ENCODE measurements at regions not wholly inside any gene's neighbourhood (a gene's known extent, or its start where the extent isn't known, plus 50 kb on each side); places are given as distances from the start of the nearest gene placed in this dataset.

DNA sequence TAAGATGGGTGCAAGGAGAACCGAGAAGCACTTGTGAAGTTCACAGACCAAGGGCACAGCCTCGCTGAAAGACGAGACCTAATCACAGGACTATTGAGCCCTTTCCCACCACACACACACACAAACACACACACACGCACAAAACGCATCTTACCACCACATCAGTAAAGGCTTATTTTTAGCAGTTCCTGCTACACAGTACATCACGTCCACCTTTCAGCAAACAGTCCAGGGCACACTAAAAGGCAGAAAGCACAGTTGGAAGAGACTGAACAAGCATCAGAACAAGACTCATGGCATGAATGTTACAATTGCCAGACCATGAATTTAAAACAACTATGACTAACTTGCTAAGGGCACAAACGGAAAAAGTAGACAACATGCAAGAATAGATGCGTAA is 83.6 kb upstream of the MAPK10 start:
- TF ChIP-seq, protein P1, sequence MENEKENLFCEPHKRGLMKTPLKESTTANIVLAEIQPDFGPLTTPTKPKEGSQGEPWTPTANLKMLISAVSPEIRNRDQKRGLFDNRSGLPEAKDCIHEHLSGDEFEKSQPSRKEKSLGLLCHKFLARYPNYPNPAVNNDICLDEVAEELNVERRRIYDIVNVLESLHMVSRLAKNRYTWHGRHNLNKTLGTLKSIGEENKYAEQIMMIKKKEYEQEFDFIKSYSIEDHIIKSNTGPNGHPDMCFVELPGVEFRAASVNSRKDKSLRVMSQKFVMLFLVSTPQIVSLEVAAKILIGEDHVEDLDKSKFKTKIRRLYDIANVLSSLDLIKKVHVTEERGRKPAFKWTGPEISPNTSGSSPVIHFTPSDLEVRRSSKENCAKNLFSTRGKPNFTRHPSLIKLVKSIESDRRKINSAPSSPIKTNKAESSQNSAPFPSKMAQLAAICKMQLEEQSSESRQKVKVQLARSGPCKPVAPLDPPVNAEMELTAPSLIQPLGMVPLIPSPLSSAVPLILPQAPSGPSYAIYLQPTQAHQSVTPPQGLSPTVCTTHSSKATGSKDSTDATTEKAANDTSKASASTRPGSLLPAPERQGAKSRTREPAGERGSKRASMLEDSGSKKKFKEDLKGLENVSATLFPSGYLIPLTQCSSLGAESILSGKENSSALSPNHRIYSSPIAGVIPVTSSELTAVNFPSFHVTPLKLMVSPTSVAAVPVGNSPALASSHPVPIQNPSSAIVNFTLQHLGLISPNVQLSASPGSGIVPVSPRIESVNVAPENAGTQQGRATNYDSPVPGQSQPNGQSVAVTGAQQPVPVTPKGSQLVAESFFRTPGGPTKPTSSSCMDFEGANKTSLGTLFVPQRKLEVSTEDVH (IDR thresholded peaks at IDR 0.05; ENCODE audit: low read depth, partially characterized antibody) = no peak
- TF ChIP-seq, protein P2, sequence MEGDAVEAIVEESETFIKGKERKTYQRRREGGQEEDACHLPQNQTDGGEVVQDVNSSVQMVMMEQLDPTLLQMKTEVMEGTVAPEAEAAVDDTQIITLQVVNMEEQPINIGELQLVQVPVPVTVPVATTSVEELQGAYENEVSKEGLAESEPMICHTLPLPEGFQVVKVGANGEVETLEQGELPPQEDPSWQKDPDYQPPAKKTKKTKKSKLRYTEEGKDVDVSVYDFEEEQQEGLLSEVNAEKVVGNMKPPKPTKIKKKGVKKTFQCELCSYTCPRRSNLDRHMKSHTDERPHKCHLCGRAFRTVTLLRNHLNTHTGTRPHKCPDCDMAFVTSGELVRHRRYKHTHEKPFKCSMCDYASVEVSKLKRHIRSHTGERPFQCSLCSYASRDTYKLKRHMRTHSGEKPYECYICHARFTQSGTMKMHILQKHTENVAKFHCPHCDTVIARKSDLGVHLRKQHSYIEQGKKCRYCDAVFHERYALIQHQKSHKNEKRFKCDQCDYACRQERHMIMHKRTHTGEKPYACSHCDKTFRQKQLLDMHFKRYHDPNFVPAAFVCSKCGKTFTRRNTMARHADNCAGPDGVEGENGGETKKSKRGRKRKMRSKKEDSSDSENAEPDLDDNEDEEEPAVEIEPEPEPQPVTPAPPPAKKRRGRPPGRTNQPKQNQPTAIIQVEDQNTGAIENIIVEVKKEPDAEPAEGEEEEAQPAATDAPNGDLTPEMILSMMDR (IDR thresholded peaks at IDR 0.05 in 2 of 3, conservative IDR thresholded peaks at IDR 0.05 in 1 of 3; ENCODE audit: insufficient read depth in 2 of 3, low read depth in 1 of 3, low read length in 3 of 3) = no peak
- no peak for TF ChIP-seq TOE1 (IDR thresholded peaks at IDR 0.05; ENCODE audit: borderline replicate concordance)
- TF ChIP-seq TOE1 (CRISPR knock-in tag; IDR thresholded peaks at IDR 0.05; ENCODE audit: borderline replicate concordance, low read depth) = no peak
- TF ChIP-seq, protein P3, sequence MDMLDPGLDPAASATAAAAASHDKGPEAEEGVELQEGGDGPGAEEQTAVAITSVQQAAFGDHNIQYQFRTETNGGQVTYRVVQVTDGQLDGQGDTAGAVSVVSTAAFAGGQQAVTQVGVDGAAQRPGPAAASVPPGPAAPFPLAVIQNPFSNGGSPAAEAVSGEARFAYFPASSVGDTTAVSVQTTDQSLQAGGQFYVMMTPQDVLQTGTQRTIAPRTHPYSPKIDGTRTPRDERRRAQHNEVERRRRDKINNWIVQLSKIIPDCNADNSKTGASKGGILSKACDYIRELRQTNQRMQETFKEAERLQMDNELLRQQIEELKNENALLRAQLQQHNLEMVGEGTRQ (CRISPR knock-in tag; IDR thresholded peaks at IDR 0.05) = no peak
- TF ChIP-seq POLR2AphosphoS5 (IDR thresholded peaks at IDR 0.05; ENCODE audit: control insufficient read depth, insufficient read depth, low read depth, low read length) = no peak
- no peak for TF ChIP-seq SRSF1 (IDR thresholded peaks at IDR 0.05; ENCODE audit: low read depth, low read length)
- no peak for TF ChIP-seq YBX1 (IDR thresholded peaks at IDR 0.05)
- TF ChIP-seq HMG20A (CRISPR knock-in tag; conservative IDR thresholded peaks at IDR 0.05) = no peak
- TF ChIP-seq NFIC (IDR thresholded peaks at IDR 0.05) = no peak
- no peak for TF ChIP-seq KLF10 (CRISPR knock-in tag; IDR thresholded peaks at IDR 0.05)
- TF ChIP-seq ZNF77 (CRISPR knock-in tag; IDR thresholded peaks at IDR 0.05) = no peak
- no peak for TF ChIP-seq ZNF79 (CRISPR knock-in tag; IDR thresholded peaks at IDR 0.05; ENCODE audit: low read depth)

Data from K562 (cell line).